Stimulated activated CD8-positive, alpha-beta memory T cell treated with anti-CD3 and anti-CD28 coated beads, Interleukin-12 subunit alpha, Interleukin-12 subunit beta, amount 100 ng/mL, for 1 hour (primary cell): ENCODE measurements at regions not wholly inside any gene's neighbourhood (a gene's known extent, or its start where the extent isn't known, plus 50 kb on each side); places are given as distances from the start of the nearest gene placed in this dataset.
"Not testable (repeated sequence)": the region's sequence is repeated elsewhere in the genome, so short reads cannot be mapped to it uniquely, and the experiment has no call there.

ENCODE experiments used
- DNase-seq: peaks from one replicate; pipeline ENCODE4 v3.0.0-alpha.2; 2020; ENCODE audit warnings: low read depth

- no peak for DNase-seq
These were observed 193.6 kb upstream of the SATB1 start for GRCh38 chr3:18618723-18619122.

DNA sequence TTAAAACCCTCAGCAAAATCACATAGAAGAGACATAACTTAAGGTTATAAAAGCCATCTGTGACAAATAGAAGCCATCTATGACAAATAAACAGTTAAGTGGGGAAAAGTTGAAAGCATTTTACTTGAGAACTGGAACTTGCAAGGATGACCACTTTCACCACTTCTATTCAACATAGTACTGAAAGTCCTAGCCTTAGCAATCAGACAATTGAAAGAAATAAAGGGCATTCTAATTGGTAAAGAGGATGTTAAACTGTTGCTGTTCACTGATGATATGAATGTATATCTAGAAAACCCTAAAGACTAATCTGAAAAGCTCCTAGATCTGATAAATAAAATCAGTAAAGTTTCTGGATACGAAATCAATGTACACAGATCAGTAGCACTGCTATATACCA lies 186.9 kb upstream of the SATB1 start:
- DNase-seq: no peak

GRCh38 chr3:18609187-18609586 lies 184.0 kb upstream of the SATB1 start:
- no peak for DNase-seq

- no peak for DNase-seq
These were observed 172.8 kb upstream of the SATB1 start for GRCh38 chr3:18597919-18598318.

DNA sequence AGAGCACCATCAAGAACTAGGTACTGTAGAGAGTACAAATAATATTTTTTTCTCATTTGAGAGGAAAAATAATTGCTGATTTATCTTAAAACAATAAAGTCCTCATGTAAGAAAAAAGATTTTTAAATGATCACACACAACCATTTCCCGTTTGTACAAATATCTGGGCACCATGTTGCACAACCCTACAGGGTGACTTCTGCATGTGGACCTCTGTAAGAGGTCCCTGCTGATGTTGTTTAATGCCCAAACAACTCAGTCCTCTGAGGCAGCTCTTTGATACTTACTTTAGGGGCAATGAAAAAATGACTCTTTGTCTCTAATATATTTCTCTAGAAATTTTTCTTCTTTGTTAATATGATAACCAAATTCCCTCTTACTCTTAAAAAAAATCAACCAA lies 168.1 kb upstream of the SATB1 start:
- no peak for DNase-seq

GRCh38 chr3:18591120-18591519 lies 166.0 kb upstream of the SATB1 start:
- DNase-seq: no peak

DNA sequence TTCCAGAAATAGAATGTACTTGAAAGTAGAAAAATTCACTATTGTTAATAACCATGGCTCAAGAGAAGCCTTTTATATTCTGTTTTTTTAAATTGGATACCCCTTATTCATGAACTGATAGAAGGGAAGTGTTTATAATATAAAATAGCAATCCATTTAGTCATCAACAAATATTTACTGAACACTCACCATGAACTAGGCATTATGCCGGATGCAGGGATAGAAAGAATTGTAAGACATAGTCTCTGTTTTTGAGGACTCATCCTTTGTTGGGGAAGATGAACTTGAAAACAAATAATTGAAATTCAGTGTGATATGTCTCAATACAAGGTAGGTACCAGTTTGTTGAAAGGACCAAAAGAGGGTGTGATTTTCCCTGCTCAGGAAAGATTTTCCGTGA lies 160.9 kb upstream of the SATB1 start:
- no peak for DNase-seq

- DNase-seq: no peak
These were observed 160.1 kb upstream of the SATB1 start for GRCh38 chr3:18585004-18585968.

GRCh38 chr3:18580268-18580667 lies 155.1 kb upstream of the SATB1 start:
- DNase-seq: no peak

DNA sequence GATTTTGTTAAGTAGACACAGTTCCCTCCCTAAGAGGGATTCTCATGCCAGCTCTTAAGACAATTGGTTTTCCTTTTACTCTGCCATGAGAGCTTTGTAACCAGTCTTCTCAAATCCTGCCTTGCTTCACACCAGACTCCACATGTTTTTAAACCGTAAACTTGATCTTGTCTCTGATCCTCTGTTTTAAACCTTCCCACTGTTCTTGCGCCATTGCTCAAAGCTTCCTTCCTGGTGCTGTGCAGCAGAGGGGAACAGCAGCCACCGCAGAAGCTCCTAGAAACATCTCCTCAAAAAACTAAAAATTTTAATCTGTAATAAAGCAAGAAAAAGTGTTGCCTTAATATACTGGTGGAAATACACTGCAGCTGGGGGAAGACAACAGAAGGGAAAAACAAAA lies 154.5 kb upstream of the SATB1 start:
- DNase-seq: no peak

- no peak for DNase-seq
These were observed 150.4 kb upstream of the SATB1 start for GRCh38 chr3:18575573-18575972.

- no peak for DNase-seq
These were observed 147.7 kb upstream of the SATB1 start for GRCh38 chr3:18572809-18573208.

DNA sequence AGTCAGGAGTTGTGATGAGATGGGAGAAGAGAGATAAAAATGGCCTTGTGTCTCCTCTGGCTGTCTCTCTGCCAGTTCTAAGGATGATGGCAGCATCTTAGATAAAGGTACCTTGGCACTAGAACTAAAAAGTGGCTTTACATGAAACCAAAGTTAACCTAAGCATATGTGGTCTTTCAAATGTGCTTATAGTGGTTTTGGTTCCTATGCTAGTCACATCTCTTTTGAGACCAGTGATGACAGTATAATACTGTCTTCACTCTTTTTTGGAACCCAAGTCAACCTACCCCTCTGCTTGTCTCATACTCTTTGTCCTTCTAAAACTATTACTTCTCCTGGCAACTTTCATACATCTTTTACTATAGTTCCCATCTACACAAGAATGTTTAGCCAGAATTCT lies 142.2 kb upstream of the SATB1 start:
- DNase-seq: no peak

DNA sequence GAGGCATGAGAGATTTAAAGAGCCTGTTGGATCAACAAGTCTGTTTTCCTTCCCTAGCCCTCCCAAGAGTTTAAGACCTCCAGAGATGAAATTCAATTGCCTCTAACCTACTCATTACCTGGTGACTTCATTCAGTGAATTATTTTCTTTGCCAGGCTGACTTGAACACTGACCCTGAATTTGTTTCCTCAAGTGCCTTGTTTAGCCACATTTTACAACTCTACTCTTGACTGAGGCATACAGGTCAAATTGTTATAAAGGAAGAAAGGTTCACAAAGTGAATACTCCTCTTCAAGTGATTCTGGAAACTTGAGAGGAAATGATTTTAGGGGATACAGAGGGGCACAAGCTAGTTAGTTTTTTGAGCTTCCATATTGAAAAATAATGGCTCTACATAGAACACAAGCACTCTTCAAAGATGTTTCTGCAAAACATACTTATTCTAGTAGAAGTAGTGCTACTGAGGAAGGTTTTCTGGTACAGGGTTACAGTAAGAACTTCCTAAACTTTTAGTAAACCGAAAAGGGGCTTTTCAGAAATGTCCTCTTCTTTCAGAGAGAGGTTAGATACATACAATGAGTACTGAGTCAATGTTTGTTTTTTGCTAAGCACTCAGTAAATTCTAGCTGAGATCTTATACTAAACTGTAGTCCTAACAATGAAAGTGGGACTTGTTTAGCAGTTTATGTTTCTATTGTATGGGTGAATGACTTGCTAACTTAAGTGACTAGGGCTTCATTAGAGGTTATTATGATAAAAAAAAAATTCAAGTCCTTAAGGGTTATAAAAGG lies 137.4 kb upstream of the SATB1 start:
- no peak for DNase-seq

- no peak for DNase-seq
These were observed 134.2 kb upstream of the SATB1 start for GRCh38 chr3:18559331-18559842.

DNA sequence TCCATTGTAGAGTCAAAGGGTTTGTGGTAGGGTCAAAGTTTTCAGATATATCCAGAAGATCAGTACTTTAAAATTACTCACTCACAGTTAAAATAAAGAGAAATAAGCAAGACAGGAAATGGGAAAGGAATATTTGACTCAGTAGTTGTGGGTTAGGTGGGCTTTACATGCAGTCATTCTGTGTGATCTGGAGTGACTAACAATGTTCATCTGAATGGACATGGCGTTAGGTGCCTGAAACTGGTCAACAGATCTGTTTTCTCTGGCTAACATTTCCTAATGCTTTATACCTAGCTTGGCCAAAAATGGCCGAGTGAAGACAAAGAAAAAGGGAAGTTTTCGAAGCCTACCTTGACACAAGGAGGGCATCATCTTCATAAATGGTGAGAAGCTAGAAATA lies 133.4 kb upstream of the SATB1 start:
- no peak for DNase-seq

GRCh38 chr3:18557216-18557615 lies 132.1 kb upstream of the SATB1 start:
- DNase-seq: no peak

DNA sequence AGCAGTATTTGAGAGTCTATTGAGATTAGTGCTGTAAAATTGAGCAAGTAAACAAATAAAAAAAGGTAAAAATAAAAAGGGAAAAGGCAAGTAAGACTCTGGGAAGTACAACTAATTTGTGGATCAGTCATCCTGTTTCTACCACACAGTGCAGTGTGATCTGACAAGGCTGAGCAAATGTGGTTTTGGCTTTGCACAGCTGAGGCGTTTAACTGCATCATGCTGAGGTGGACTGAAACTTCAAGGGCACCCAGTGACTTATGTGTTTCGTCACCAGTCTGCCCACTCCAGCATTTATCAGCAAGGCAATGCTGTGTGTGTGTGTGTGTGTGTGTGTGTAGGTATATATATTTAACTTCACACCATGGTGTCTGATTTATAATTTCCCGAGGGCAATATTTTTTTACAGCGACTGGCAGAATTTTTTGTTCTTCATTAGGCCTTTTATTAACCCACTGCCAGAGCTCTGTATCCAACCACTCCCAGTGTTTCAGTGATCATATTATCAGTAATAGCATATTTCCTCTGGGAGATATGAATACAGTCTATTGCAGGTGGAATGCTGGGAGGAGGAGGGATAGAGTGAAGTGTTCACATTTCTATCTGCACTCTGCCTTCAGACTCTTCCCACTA lies 131.5 kb upstream of the SATB1 start:
- DNase-seq: peak; percentile 16

DNA sequence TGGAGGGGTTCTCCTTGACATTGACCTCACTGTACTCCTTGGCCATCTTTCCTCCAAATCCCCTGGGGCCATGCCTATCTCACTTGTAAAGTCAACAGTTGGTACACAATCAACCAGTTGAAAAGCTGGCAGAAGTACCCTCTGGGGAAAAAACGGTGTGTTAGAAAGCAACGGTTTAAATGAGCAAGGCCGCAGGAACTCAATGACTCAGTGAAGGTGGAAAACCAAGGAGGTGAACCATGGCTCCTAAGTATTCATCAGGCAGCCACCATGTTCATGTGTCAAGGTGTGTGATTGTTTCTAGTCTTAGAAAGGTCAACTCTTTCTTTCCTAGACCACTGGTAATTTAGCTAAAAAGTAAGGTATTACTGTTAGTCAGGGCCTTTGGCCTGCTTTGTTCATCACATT lies 130.9 kb upstream of the SATB1 start:
- no peak for DNase-seq

DNA sequence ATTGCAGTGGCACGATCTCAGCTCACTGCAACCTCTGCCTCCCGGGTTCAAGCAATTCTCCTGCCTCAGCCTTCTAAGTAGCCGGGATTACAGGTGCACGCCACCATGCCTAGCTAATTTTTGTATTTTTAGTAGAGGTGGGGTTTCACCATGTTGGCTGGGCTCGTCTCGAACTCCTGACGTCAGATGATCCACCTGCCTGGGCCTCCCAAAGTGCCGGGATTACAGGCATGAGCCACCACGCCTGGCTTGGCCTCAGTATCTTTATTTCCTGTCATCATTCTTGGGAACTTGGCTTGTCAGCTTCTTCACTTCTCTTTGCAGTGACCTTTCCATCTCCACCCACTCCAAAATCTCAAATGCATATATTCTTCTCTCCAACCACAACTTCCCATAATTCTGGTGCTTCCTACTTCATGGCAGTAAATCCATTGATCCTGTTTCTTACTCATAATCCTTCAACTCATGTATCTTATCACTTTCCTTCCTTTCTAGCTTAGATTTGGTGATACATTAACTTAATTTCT lies 127.5 kb upstream of the SATB1 start:
- not testable (repeated sequence) for DNase-seq

- DNase-seq: no peak
These were observed 121.5 kb upstream of the SATB1 start for GRCh38 chr3:18546632-18547031.

GRCh38 chr3:18544146-18544545 lies 119.0 kb upstream of the SATB1 start:
- DNase-seq: no peak
